Small intestine (tissue), 7 donors: ENCODE measurements at regions not wholly inside any gene's neighbourhood (a gene's known extent, or its start where the extent isn't known, plus 50 kb on each side); places are given as distances from the start of the nearest gene placed in this dataset.

Source experiments
- DNase-seq, 2 donors: peaks; one replicate each; pipeline versions ENCODE4 v3.0.0 to v3.0.0-alpha.2; 2013
- FAIRE-seq: peaks from 2 replicates; lab custom pipeline; 2012; peaks lifted over from hg19 to GRCh38; lab: Jason Lieb, UNC
- H3K27ac ChIP-seq, 3 donors: one replicate each; pipeline ENCODE4 v1.5.1; 2013; ENCODE audit warnings: low read length in 2 of 3, mild to moderate bottlenecking in 2 of 3, control low read depth in 1 of 3, inconsistent platforms in 1 of 3, low read depth in 1 of 3, moderate library complexity in 1 of 3
- H3K27me3 ChIP-seq, 3 donors: one replicate each; pipeline ENCODE4 v1.6.1; 2013; ENCODE audit warnings: low read length in 3 of 3, inconsistent platforms in 1 of 3; ENCODE audit not compliant: control insufficient read depth in 3 of 3, insufficient read depth in 3 of 3
- H3K36me3 ChIP-seq, 3 donors: one replicate each; pipeline ENCODE4 v1.6.1; 2013; ENCODE audit warnings: low read length in 3 of 3, inconsistent platforms in 1 of 3, low read depth in 1 of 3, mild to moderate bottlenecking in 1 of 3, moderate library complexity in 1 of 3; ENCODE audit not compliant: control insufficient read depth in 3 of 3, insufficient read depth in 2 of 3
- H3K4me1 ChIP-seq, 3 donors: one replicate each; pipeline ENCODE4 v1.6.1; 2013; ENCODE audit warnings: low read length in 2 of 3, inconsistent platforms in 1 of 3, low read depth in 1 of 3, mild to moderate bottlenecking in 1 of 3, moderate library complexity in 1 of 3; ENCODE audit not compliant: control insufficient read depth in 3 of 3, insufficient read depth in 2 of 3
- H3K4me3 ChIP-seq, 3 donors: one replicate each; pipeline ENCODE4 v1.5.1; 2013; ENCODE audit warnings: low read length in 3 of 3, control low read depth in 1 of 3, inconsistent platforms in 1 of 3, low read depth in 1 of 3, mild to moderate bottlenecking in 1 of 3, moderate library complexity in 1 of 3
- H3K9me3 ChIP-seq, 2 donors: one replicate each; pipeline ENCODE4 v1.6.1; 2013; ENCODE audit warnings: low read depth in 1 of 2, low read length in 1 of 2; ENCODE audit not compliant: control insufficient read depth in 2 of 2, insufficient read depth in 1 of 2
- WGBS, 3 donors: extraction: QIAGEN DNeasy Blood & Tissue Kit; methylation state at CpG; one replicate each; pipeline ENCODE4 v1.1.7; 2013; 5-methylcytosine and 5-hydroxymethylcytosine counted together
- donor health status: healthy with polysubstance abuse.
- donor health status: control.
- donor health status: control.
- donor health status: Bipolar disorder and iron deficiency.
- donor health status: healthy.

- Histone ChIP-seq H3K9me3 (no peaks in the 10 kb centered on the region), H3K4me1 (no peaks in the 10 kb centered on the region), H3K36me3 (no peaks in the 10 kb centered on the region), H3K27ac (no peak overlapping the region), H3K4me3 (no peak overlapping the region), H3K27me3 (no peaks in the 10 kb centered on the region)
- DNase-seq (peak in 1 of 2 donors; percentile 78), FAIRE-seq (peak; percentile 67)
- WGBS, 3 donors: 0 to 4% (median 0%) methylated on average over 1 of the region's 1 CpG
Observed at GRCh38 chr12:66863276-66863675, 184.4 kb upstream of the GRIP1 start.

GRCh38 chr12:66877925-66878324 lies 199.0 kb upstream of the GRIP1 start:
- no peak overlapping the region for H3K27ac ChIP-seq
- FAIRE-seq (no peak), DNase-seq (no peak)
- H3K27me3 ChIP-seq: peaks cover 0 to 2% (median 0%) of the 10 kb centered on the region in 3 donors
- no peaks in the 10 kb centered on the region for H3K4me1 ChIP-seq
- H3K4me3 ChIP-seq: no peak overlapping the region
- H3K36me3 ChIP-seq: no peaks in the 10 kb centered on the region
- no peaks in the 10 kb centered on the region for H3K9me3 ChIP-seq

GRCh38 chr12:66879409-66879808 lies 200.5 kb upstream of the GRIP1 start:
- Histone ChIP-seq H3K27me3 (peaks cover 0 to 2% (median 0%) of the 10 kb centered on the region in 3 donors), H3K4me3 (no peak overlapping the region), H3K4me1 (no peaks in the 10 kb centered on the region), H3K36me3 (no peaks in the 10 kb centered on the region), H3K9me3 (no peaks in the 10 kb centered on the region), H3K27ac (no peak overlapping the region)
- FAIRE-seq (no peak), DNase-seq (peak in 1 of 2 donors; percentile 3)
- 65 to 86% (median 86%) methylated on average over 4 of the region's 4 CpGs for WGBS, 3 donors

GRCh38 chr12:66881386-66881785 lies 202.5 kb upstream of the GRIP1 start:
- no peak overlapping the region for H3K27ac ChIP-seq
- H3K9me3 ChIP-seq: no peaks in the 10 kb centered on the region
- no peaks in the 10 kb centered on the region for H3K27me3 ChIP-seq
- H3K4me3 ChIP-seq: no peak overlapping the region
- FAIRE-seq (no peak), DNase-seq (no peak)
- no peaks in the 10 kb centered on the region for H3K4me1 ChIP-seq
- no peaks in the 10 kb centered on the region for H3K36me3 ChIP-seq

- H3K4me3 ChIP-seq: no peak overlapping the region
- no peaks in the 10 kb centered on the region for H3K4me1 ChIP-seq
- no peaks in the 10 kb centered on the region for H3K36me3 ChIP-seq
- H3K9me3 ChIP-seq: no peaks in the 10 kb centered on the region
- DNase-seq: no peak
- FAIRE-seq: no peak
- WGBS, 3 donors: 82 to 85% (median 83%) methylated on average over 11 of the region's 11 CpGs
- H3K27ac ChIP-seq: no peak overlapping the region
- no peaks in the 10 kb centered on the region for H3K27me3 ChIP-seq
Observed at GRCh38 chr12:66884091-66884490, 205.2 kb upstream of the GRIP1 start.

GRCh38 chr12:66885115-66885875 lies 206.4 kb upstream of the GRIP1 start:
- Histone ChIP-seq H3K9me3 (no peaks in the 10 kb centered on the region), H3K36me3 (no peaks in the 10 kb centered on the region), H3K27ac (no peak overlapping the region), H3K4me3 (no peak overlapping the region), H3K4me1 (no peaks in the 10 kb centered on the region), H3K27me3 (no peaks in the 10 kb centered on the region)
- FAIRE-seq: no peak
- WGBS, 3 donors: 79 to 84% (median 81%) methylated on average over 13 of the region's 13 CpGs
- DNase-seq: no peak

GRCh38 chr12:66896797-66897196 lies 217.9 kb upstream of the GRIP1 start:
- Histone ChIP-seq H3K4me1 (no peaks in the 10 kb centered on the region), H3K4me3 (no peak overlapping the region), H3K27me3 (no peaks in the 10 kb centered on the region), H3K36me3 (no peaks in the 10 kb centered on the region), H3K9me3 (no peaks in the 10 kb centered on the region), H3K27ac (no peak overlapping the region)
- no peak for DNase-seq
- no peak for FAIRE-seq
- 68 to 89% (median 87%) methylated on average over 8 of the region's 8 CpGs for WGBS, 3 donors

- Histone ChIP-seq H3K9me3 (no peaks in the 10 kb centered on the region), H3K27me3 (no peaks in the 10 kb centered on the region), H3K27ac (no peak overlapping the region), H3K4me1 (no peaks in the 10 kb centered on the region), H3K4me3 (no peak overlapping the region), H3K36me3 (no peaks in the 10 kb centered on the region)
- 66 to 83% (median 73%) methylated on average over 3 of the region's 3 CpGs for WGBS, 3 donors
- DNase-seq (peak in 1 of 2 donors; percentile 7), FAIRE-seq (no peak)
Observed at GRCh38 chr12:66898700-66899469, 220.0 kb upstream of the GRIP1 start.
